ENCODE measurements at regions not wholly inside any gene's neighbourhood (a gene's known extent, or its start where the extent isn't known, plus 50 kb on each side); places are given as distances from the start of the nearest gene placed in this dataset.

DNA sequence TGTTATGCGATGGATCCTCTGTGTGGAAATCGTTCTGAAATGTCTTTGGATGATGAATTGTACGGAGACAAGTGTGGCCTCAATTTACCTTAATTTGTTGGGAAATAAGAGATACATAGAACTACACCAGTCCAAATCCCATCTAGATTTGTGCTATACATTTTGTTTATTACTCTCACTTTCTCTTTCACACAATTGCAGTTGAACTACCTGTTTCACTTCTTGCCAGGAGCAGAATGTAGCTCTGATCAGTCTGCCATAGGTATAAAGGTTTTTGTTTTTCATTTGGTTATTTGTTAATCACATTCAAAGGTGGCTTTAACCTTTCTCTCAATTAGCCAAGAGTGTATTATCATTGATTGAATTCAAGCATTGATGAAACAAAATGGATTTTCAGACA, 268.2 kb downstream of the SNAPC1 start:
- H4K5ac ChIP-seq (ENCODE audit: insufficient read length, low read depth, low read length), result no peak overlapping the region
- no peak for DNase-seq
- Mint-ChIP-seq H3K36me3 (ENCODE audit: insufficient read depth in 1 of 3, low read depth in 3 of 3) (no peaks in the 10 kb centered on the region), H3K27ac (no peak overlapping the region), H3K4me1 (no peaks in the 10 kb centered on the region), H3K4me3 (no peak overlapping the region), H3K27me3 (ENCODE audit: low read depth) (no peaks in the 10 kb centered on the region), H3K9me3 (no peaks in the 10 kb centered on the region; a peak in 1 of 5 replicates)
- no peak overlapping the region for H3K4me2 ChIP-seq (ENCODE audit: insufficient read depth, insufficient read length, low read length)
- H3K18ac ChIP-seq (ENCODE audit: insufficient read length, low read depth, low read length), result no peak overlapping the region
- TF ChIP-seq, protein P1, sequence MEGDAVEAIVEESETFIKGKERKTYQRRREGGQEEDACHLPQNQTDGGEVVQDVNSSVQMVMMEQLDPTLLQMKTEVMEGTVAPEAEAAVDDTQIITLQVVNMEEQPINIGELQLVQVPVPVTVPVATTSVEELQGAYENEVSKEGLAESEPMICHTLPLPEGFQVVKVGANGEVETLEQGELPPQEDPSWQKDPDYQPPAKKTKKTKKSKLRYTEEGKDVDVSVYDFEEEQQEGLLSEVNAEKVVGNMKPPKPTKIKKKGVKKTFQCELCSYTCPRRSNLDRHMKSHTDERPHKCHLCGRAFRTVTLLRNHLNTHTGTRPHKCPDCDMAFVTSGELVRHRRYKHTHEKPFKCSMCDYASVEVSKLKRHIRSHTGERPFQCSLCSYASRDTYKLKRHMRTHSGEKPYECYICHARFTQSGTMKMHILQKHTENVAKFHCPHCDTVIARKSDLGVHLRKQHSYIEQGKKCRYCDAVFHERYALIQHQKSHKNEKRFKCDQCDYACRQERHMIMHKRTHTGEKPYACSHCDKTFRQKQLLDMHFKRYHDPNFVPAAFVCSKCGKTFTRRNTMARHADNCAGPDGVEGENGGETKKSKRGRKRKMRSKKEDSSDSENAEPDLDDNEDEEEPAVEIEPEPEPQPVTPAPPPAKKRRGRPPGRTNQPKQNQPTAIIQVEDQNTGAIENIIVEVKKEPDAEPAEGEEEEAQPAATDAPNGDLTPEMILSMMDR (conservative IDR thresholded peaks at IDR 0.05), result no peak
- no peak overlapping the region for H4K91ac ChIP-seq (ENCODE audit: insufficient read length, low read depth, low read length)
- no CpG with 5 or more reads among the region's 3 CpGs for WGBS (ENCODE audit: extremely low coverage, insufficient read length, low lambda C conversion rate)
- no peaks in the 10 kb centered on the region for H3K9me3 ChIP-seq (ENCODE audit: control insufficient read depth, low read depth, low read length)
- H3K79me2 ChIP-seq (ENCODE audit: insufficient read depth, low read length), result no peaks in the 10 kb centered on the region
- H3T11ph ChIP-seq (ENCODE audit: low read length), result no peak overlapping the region
- no peak overlapping the region for H3K14ac ChIP-seq (ENCODE audit: insufficient read depth, low read length)
- no peak overlapping the region for H4K8ac ChIP-seq (replicated peaks; ENCODE audit: insufficient read length, low read depth, low read length)
- H3K4me1 ChIP-seq (ENCODE audit: insufficient read depth, low read length), result no peaks in the 10 kb centered on the region
- no peaks in the 10 kb centered on the region for H4K20me1 ChIP-seq (ENCODE audit: control insufficient read depth, insufficient read depth, insufficient read length)
- no peak overlapping the region for H3K27ac ChIP-seq (ENCODE audit: insufficient read length, low read depth, low read length)
- H2BK120ac ChIP-seq (ENCODE audit: low read depth, low read length, poor library complexity, severe bottlenecking), result no peak overlapping the region
- no peak overlapping the region for H3K56ac ChIP-seq (ENCODE audit: insufficient read length, low read depth, low read length)
- no peak overlapping the region for H3K9ac ChIP-seq (ENCODE audit: extremely low read depth, insufficient read length, low read length)
- no peaks in the 10 kb centered on the region for H3K79me1 ChIP-seq (ENCODE audit: insufficient read depth, low read depth, low read length, poor library complexity, severe bottlenecking)
- H2BK5ac ChIP-seq (ENCODE audit: insufficient read length, low read length), result no peak overlapping the region
- H3K23ac ChIP-seq (ENCODE audit: insufficient read length, low read depth, low read length), result no peak overlapping the region
- H2AK5ac ChIP-seq (ENCODE audit: insufficient read length, low read length), result no peak overlapping the region
- no peaks in the 10 kb centered on the region for H3K23me2 ChIP-seq (ENCODE audit: insufficient read length, low read depth, low read length, poor library complexity, severe bottlenecking)
- no peaks in the 10 kb centered on the region for H3K27me3 ChIP-seq (ENCODE audit: insufficient read depth, low read length)
- H2BK12ac ChIP-seq (ENCODE audit: insufficient read length, low read depth, low read length), result no peak overlapping the region
- no peak overlapping the region for H2AFZ ChIP-seq (ENCODE audit: low read length)
- no peak overlapping the region for H2BK15ac ChIP-seq (ENCODE audit: low read depth, low read length)
- no peak overlapping the region for H2BK20ac ChIP-seq (ENCODE audit: low read depth, low read length, poor library complexity, severe bottlenecking)
- no peak overlapping the region for H3K4ac ChIP-seq (ENCODE audit: low read depth, low read length)

Data from H9 (cell line).